ENCODE measurements at regions not wholly inside any gene's neighbourhood (a gene's known extent, or its start where the extent isn't known, plus 50 kb on each side); places are given as distances from the start of the nearest gene placed in this dataset.

- no peak overlapping the region for H3K9ac ChIP-seq (ENCODE audit: low read length)
- no peaks in the 10 kb centered on the region for H3K4me1 Mint-ChIP-seq (ENCODE audit: low read depth, unreplicated experiment)
- peak; percentile 0 for DNase-seq (ENCODE audit: low read depth)
- H3K79me2 ChIP-seq (ENCODE audit: insufficient read depth, low read length), result no peaks in the 10 kb centered on the region
- H3K9me3 ChIP-seq (ENCODE audit: insufficient read depth, low read depth, low read length), result no peaks in the 10 kb centered on the region
- H3K27me3 Mint-ChIP-seq (ENCODE audit: low read depth, unreplicated experiment), result no peaks in the 10 kb centered on the region
- H3K36me3 Mint-ChIP-seq (ENCODE audit: low read depth, unreplicated experiment), result no peaks in the 10 kb centered on the region
- no peak overlapping the region for H2AFZ ChIP-seq (ENCODE audit: low read depth, low read length)
- no peak overlapping the region for H3K4me2 ChIP-seq (ENCODE audit: low read length)
- no peaks in the 10 kb centered on the region for H4K20me1 ChIP-seq (ENCODE audit: insufficient read depth, low read length)
- TF ChIP-seq CTCF (IDR thresholded peaks at IDR 0.05; ENCODE audit: insufficient read depth, low read depth, low read length) (no peak), EZH2 (IDR thresholded peaks at IDR 0.05; ENCODE audit: insufficient read depth, low read length) (no peak)
- no peak overlapping the region for H3K4me3 ChIP-seq (ENCODE audit: insufficient read depth, low read depth, low read length)
- no peaks in the 10 kb centered on the region for H3K4me1 ChIP-seq (ENCODE audit: insufficient read depth, low read length)
- peaks cover 2% of the 10 kb centered on the region for H3K9me3 Mint-ChIP-seq (ENCODE audit: unreplicated experiment)
- H3K27me3 ChIP-seq (ENCODE audit: insufficient read depth, low read length), result no peaks in the 10 kb centered on the region
- no peak overlapping the region for H3K27ac ChIP-seq (ENCODE audit: low read depth, low read length)
- H3K4me3 Mint-ChIP-seq (ENCODE audit: unreplicated experiment), result no peak overlapping the region
- FAIRE-seq, result no peak
- no peaks in the 10 kb centered on the region for H3K36me3 ChIP-seq (ENCODE audit: insufficient read depth, low read length)
- no peak overlapping the region for H3K27ac Mint-ChIP-seq (ENCODE audit: unreplicated experiment)
Measured at GRCh38 chr6:88220493-88220892, 54.3 kb upstream of the CNR1 start.

GRCh38 chr6:88216182-88216581, 50.0 kb upstream of the CNR1 start:
- H3K27me3 Mint-ChIP-seq (ENCODE audit: low read depth, unreplicated experiment), result no peaks in the 10 kb centered on the region
- Histone ChIP-seq H3K79me2 (ENCODE audit: insufficient read depth, low read length) (no peaks in the 10 kb centered on the region), H3K4me2 (ENCODE audit: low read length) (no peak overlapping the region), H3K27ac (ENCODE audit: low read depth, low read length) (no peak overlapping the region), H3K4me1 (ENCODE audit: insufficient read depth, low read length) (no peaks in the 10 kb centered on the region), H3K9me3 (ENCODE audit: insufficient read depth, low read depth, low read length) (no peaks in the 10 kb centered on the region), H4K20me1 (ENCODE audit: insufficient read depth, low read length) (no peaks in the 10 kb centered on the region), H2AFZ (ENCODE audit: low read depth, low read length) (no peak overlapping the region), H3K4me3 (ENCODE audit: insufficient read depth, low read depth, low read length) (no peak overlapping the region), H3K36me3 (ENCODE audit: insufficient read depth, low read length) (no peaks in the 10 kb centered on the region), H3K27me3 (ENCODE audit: insufficient read depth, low read length) (no peaks in the 10 kb centered on the region), H3K9ac (ENCODE audit: low read length) (no peak overlapping the region)
- H3K27ac Mint-ChIP-seq (ENCODE audit: unreplicated experiment), result no peak overlapping the region
- no peak for TF ChIP-seq CTCF (IDR thresholded peaks at IDR 0.05; ENCODE audit: insufficient read depth, low read depth, low read length)
- no peak for TF ChIP-seq EZH2 (IDR thresholded peaks at IDR 0.05; ENCODE audit: insufficient read depth, low read length)
- H3K36me3 Mint-ChIP-seq (ENCODE audit: low read depth, unreplicated experiment), result no peaks in the 10 kb centered on the region
- no peaks in the 10 kb centered on the region for H3K4me1 Mint-ChIP-seq (ENCODE audit: low read depth, unreplicated experiment)
- H3K4me3 Mint-ChIP-seq (ENCODE audit: unreplicated experiment), result no peak overlapping the region
- peaks cover 2% of the 10 kb centered on the region for H3K9me3 Mint-ChIP-seq (ENCODE audit: unreplicated experiment)
- FAIRE-seq (no peak), DNase-seq (ENCODE audit: low read depth) (no peak)

Data from astrocyte (in vitro differentiated cells and primary cell).